H1 (cell line): ENCODE measurements at regions not wholly inside any gene's neighbourhood (a gene's known extent, or its start where the extent isn't known, plus 50 kb on each side); places are given as distances from the start of the nearest gene placed in this dataset.

Source experiments
- CTCF ChIA-PET: fragments of 300-600 bp; sonication (Branson Sonifier 250); formaldehyde crosslinking; loops from one replicate; lab custom pipeline; 2021; ENCODE audit not compliant: partially characterized antibody; lab: Charles Lee
- POLR2A ChIA-PET: fragments of 300-600 bp; sonication (Branson Sonifier 250); formaldehyde crosslinking; loops from one replicate; lab custom pipeline; 2021; ENCODE audit warnings: inconsistent platforms; ENCODE audit not compliant: partially characterized antibody; lab: Charles Lee
- DNase-seq, 2 experiments: peaks; one replicate each; pipeline versions ENCODE4 v3.0.0 to v3.0.0-alpha.2; 2010 to 2022; ENCODE audit warnings: low spot score in 2 of 2, low read depth in 1 of 2, mixed read lengths in 1 of 2
- FAIRE-seq: peaks from 2 replicates; lab custom pipeline; 2011; peaks lifted over from hg19 to GRCh38; lab: Jason Lieb, UNC
- H2AFZ ChIP-seq: 2 replicates; pipeline ENCODE4 v1.8.1; 2012; ENCODE audit warnings: low read length, inconsistent platforms
- H2AK5ac ChIP-seq: 2 replicates; pipeline ENCODE4 v1.6.1; 2013; ENCODE audit warnings: low read depth, low read length
- H2BK120ac ChIP-seq: replicated peaks from 2 replicates; pipeline ENCODE3; 2013; ENCODE audit warnings: low read depth, low read length, inconsistent platforms
- H2BK12ac ChIP-seq: 2 replicates; pipeline ENCODE4 v1.6.1; 2013; ENCODE audit warnings: low read depth, low read length
- H2BK15ac ChIP-seq: 2 replicates; pipeline ENCODE4 v1.6.1; 2013; ENCODE audit warnings: low read length
- H2BK20ac ChIP-seq: 2 replicates; pipeline ENCODE4 v1.6.1; 2013; ENCODE audit warnings: low read length
- H2BK5ac ChIP-seq: 2 replicates; pipeline ENCODE4 v1.6.1; 2013; ENCODE audit warnings: low read depth, low read length
- H3K14ac ChIP-seq: 2 replicates; pipeline ENCODE4 v1.6.1; 2013; ENCODE audit warnings: inconsistent platforms; ENCODE audit not compliant: insufficient read length
- H3K18ac ChIP-seq: 2 replicates; pipeline ENCODE4 v1.6.1; 2013; ENCODE audit warnings: low read length; ENCODE audit errors: extremely low read depth
- H3K23ac ChIP-seq: 2 replicates; pipeline ENCODE4 v1.6.1; 2013; ENCODE audit warnings: inconsistent platforms; ENCODE audit not compliant: insufficient read length
- H3K23me2 ChIP-seq: 2 replicates; pipeline ENCODE4 v1.6.1; 2013; ENCODE audit warnings: low read depth, low read length
- H3K27ac ChIP-seq: 2 replicates; pipeline ENCODE4 v1.6.1; 2011; ENCODE audit warnings: low read depth, low read length, inconsistent platforms
- H3K27me3 ChIP-seq, 4 experiments: replicated peaks in 1 of 4; 1 replicate in 1 of 4; 2 replicates in 3 of 4; pipeline versions ENCODE4 v1.6.1 to v1.8.1; 2011 to 2013; ENCODE audit warnings: low read length in 3 of 4, mild to moderate bottlenecking in 3 of 4, inconsistent platforms in 2 of 4, mixed read lengths in 2 of 4, moderate library complexity in 1 of 4; ENCODE audit not compliant: control insufficient read depth in 3 of 4, insufficient read depth in 3 of 4; ENCODE audit errors: extremely low read depth in 1 of 4
- H3K36me3 ChIP-seq, 4 experiments: 2 replicates each; pipeline versions ENCODE4 v1.6.1 to v1.8.1; 2011 to 2013; ENCODE audit warnings: mild to moderate bottlenecking in 4 of 4, low read length in 3 of 4, moderate library complexity in 2 of 4, control low read depth in 1 of 4, inconsistent platforms in 1 of 4; ENCODE audit not compliant: insufficient read depth in 4 of 4, control insufficient read depth in 2 of 4
- H3K4ac ChIP-seq: replicated peaks from 2 replicates; pipeline ENCODE3; 2013; ENCODE audit warnings: low read length, low read depth, mixed read lengths, inconsistent platforms; ENCODE audit not compliant: insufficient read length
- H3K4me1 ChIP-seq, 4 experiments: replicated peaks in 1 of 4; 1 replicate in 1 of 4; 2 replicates in 3 of 4; pipeline versions ENCODE4 v1.6.1 to v1.8.1; 2011 to 2013; ENCODE audit warnings: low read length in 3 of 4, inconsistent platforms in 2 of 4, mixed read lengths in 1 of 4; ENCODE audit not compliant: insufficient read depth in 4 of 4, control insufficient read depth in 3 of 4
- H3K4me2 ChIP-seq, 2 experiments: 2 replicates each; pipeline versions ENCODE4 v1.6.1 to v1.8.1; 2011 to 2013; ENCODE audit warnings: low read depth in 2 of 2, low read length in 2 of 2, control low read depth in 1 of 2, inconsistent platforms in 1 of 2, mild to moderate bottlenecking in 1 of 2; ENCODE audit not compliant: insufficient read depth in 1 of 2
- H3K4me3 ChIP-seq, 4 experiments: fragments of 200-600, 300-600 bp in 1 of 4; sonication (generic), shearing (Covaris generic), sonication (Bioruptor Twin) in 1 of 4; 2 replicates each; pipeline versions ENCODE4 v1.5.1 to v1.8.1; 2011 to 2016; ENCODE audit warnings: low read length in 4 of 4, low read depth in 3 of 4, control low read depth in 2 of 4, inconsistent platforms in 2 of 4, mild to moderate bottlenecking in 2 of 4, mixed read lengths in 1 of 4, moderate library complexity in 1 of 4; ENCODE audit not compliant: insufficient read depth in 2 of 4; ENCODE audit errors: extremely low read depth in 1 of 4
- H3K56ac ChIP-seq: replicated peaks from 2 replicates; pipeline ENCODE3; 2013; ENCODE audit warnings: low read depth, mild to moderate bottlenecking, mixed read lengths, low read length, inconsistent platforms; ENCODE audit not compliant: insufficient read length
- H3K79me1 ChIP-seq: 2 replicates; pipeline ENCODE4 v1.6.1; 2013; ENCODE audit warnings: low read depth, low read length, control low read depth
- H3K79me2 ChIP-seq, 2 experiments: 2 replicates each; pipeline versions ENCODE4 v1.6.1 to v1.8.1; 2012 to 2013; ENCODE audit warnings: low read length in 2 of 2, mild to moderate bottlenecking in 2 of 2, inconsistent platforms in 1 of 2; ENCODE audit not compliant: insufficient read depth in 2 of 2, control insufficient read depth in 1 of 2
- H3K9ac ChIP-seq, 4 experiments: replicated peaks in 1 of 4; 1 replicate in 1 of 4; 2 replicates in 3 of 4; pipeline versions ENCODE4 v1.6.1 to v1.8.1; 2011 to 2013; ENCODE audit warnings: low read depth in 3 of 4, low read length in 3 of 4, control low read depth in 2 of 4, mild to moderate bottlenecking in 2 of 4, moderate library complexity in 2 of 4, inconsistent platforms in 1 of 4; ENCODE audit errors: extremely low read depth in 1 of 4
- H3K9me3 ChIP-seq, 2 experiments: 2 replicates each; pipeline versions ENCODE4 v1.6.1 to v1.8.1; 2012 to 2013; ENCODE audit warnings: mild to moderate bottlenecking in 2 of 2, moderate library complexity in 2 of 2, control low read depth in 1 of 2, inconsistent platforms in 1 of 2, low read depth in 1 of 2, low read length in 1 of 2, mixed read lengths in 1 of 2; ENCODE audit not compliant: insufficient read depth in 2 of 2
- H4K20me1 ChIP-seq, 2 experiments: replicated peaks in 1 of 2; 2 replicates each; pipeline versions ENCODE3 to v1.8.1; 2011 to 2013; ENCODE audit warnings: inconsistent platforms in 2 of 2, low read length in 2 of 2, mild to moderate bottlenecking in 1 of 2; ENCODE audit not compliant: insufficient read depth in 2 of 2, control insufficient read depth in 1 of 2
- H4K5ac ChIP-seq: 2 replicates; pipeline ENCODE4 v1.6.1; 2013; ENCODE audit warnings: low read length, low read depth, mixed read lengths, inconsistent platforms; ENCODE audit not compliant: insufficient read length
- H4K8ac ChIP-seq: 2 replicates; pipeline ENCODE4 v1.8.0; 2013; ENCODE audit warnings: mild to moderate bottlenecking, moderate library complexity, low read length, inconsistent platforms; ENCODE audit not compliant: insufficient read depth; ENCODE audit errors: extremely low read depth
- H4K91ac ChIP-seq: replicated peaks from 2 replicates; pipeline ENCODE3; 2013; ENCODE audit warnings: low read length, mixed read lengths, inconsistent platforms; ENCODE audit not compliant: insufficient read length
- ASH2L ChIP-seq: fragments of 200-600, 300-600 bp; sonication (generic); IDR thresholded peaks from one replicate; pipeline ENCODE4 v1.7.1; 2017; ENCODE audit warnings: low read length
- CHD1 ChIP-seq: IDR thresholded peaks from 2 replicates; pipeline ENCODE4 v1.6.1; 2012; ENCODE audit warnings: low read depth, low read length, improper control_type of control experiment
- EP300 ChIP-seq, 2 experiments: IDR thresholded peaks; 1 replicate in 1 of 2; 2 replicates in 1 of 2; pipeline ENCODE4 v1.6.1; 2011 to 2012; ENCODE audit warnings: low read depth in 2 of 2, low read length in 2 of 2, mild to moderate bottlenecking in 2 of 2, borderline replicate concordance in 1 of 2, inconsistent platforms in 1 of 2, moderate library complexity in 1 of 2
- KDM4A ChIP-seq: IDR thresholded peaks from one replicate; pipeline ENCODE4 v1.7.1; 2012; ENCODE audit warnings: low read depth, mild to moderate bottlenecking, moderate library complexity, low read length, inconsistent platforms; ENCODE audit not compliant: severe bottlenecking
- RXRA ChIP-seq: IDR thresholded peaks from 2 replicates; pipeline ENCODE4 v1.6.1; 2011; ENCODE audit warnings: low read depth, mild to moderate bottlenecking, low read length, moderate library complexity; ENCODE audit not compliant: insufficient read depth
- SIX5 ChIP-seq: IDR thresholded peaks from 2 replicates; pipeline ENCODE4 v1.6.1; 2011; ENCODE audit warnings: mild to moderate bottlenecking, low read depth, low read length
- SP1 ChIP-seq: IDR thresholded peaks from 2 replicates; pipeline ENCODE4 v1.6.1; 2011; ENCODE audit warnings: low read depth, low read length
- TAF7 ChIP-seq: optimal IDR thresholded peaks from 2 replicates; pipeline ENCODE3; 2011; ENCODE audit warnings: low read depth, mild to moderate bottlenecking, inconsistent platforms, low read length, moderate library complexity, borderline replicate concordance
- TCF12 ChIP-seq: IDR thresholded peaks from 2 replicates; pipeline ENCODE4 v1.6.1; 2011; ENCODE audit warnings: low read depth, mild to moderate bottlenecking, low read length
- TEAD4 ChIP-seq: IDR thresholded peaks from 2 replicates; pipeline ENCODE4 v1.6.1; 2012; ENCODE audit warnings: low read depth, low read length, inconsistent platforms, mixed read lengths
- USF2 ChIP-seq: IDR thresholded peaks from 2 replicates; pipeline ENCODE4 v1.6.1; 2011; ENCODE audit warnings: low read length, improper control_type of control experiment
- YY1 ChIP-seq: IDR thresholded peaks from 2 replicates; pipeline ENCODE4 v1.6.1; 2011; ENCODE audit warnings: low read depth, mild to moderate bottlenecking, low read length
- ZNF274 ChIP-seq: IDR thresholded peaks from 2 replicates; pipeline ENCODE4 v1.7.0; 2012; ENCODE audit warnings: low read length, borderline replicate concordance; ENCODE audit errors: extremely low read depth
- WGBS, 2 experiments: shearing (Covaris generic) in 1 of 2; methylation state at CpG; one replicate each; pipeline versions ENCODE4 v1.1.6 to v1.1.7; 2013 to 2015; ENCODE audit warnings: low lambda C conversion rate in 2 of 2, mixed read lengths in 2 of 2, inconsistent platforms in 1 of 2, low coverage in 1 of 2, missing lambda C conversion rate in 1 of 2; ENCODE audit not compliant: insufficient replicate concordance in 2 of 2, insufficient coverage in 1 of 2, insufficient read length in 1 of 2; ENCODE audit errors: extremely low coverage in 1 of 2, missing lambda C conversion rate in 1 of 2; 5-methylcytosine and 5-hydroxymethylcytosine counted together

- Histone ChIP-seq H3K18ac (no peak overlapping the region), H3K14ac (no peak overlapping the region), H3K4me3 (no peak overlapping the region; a peak in 1 of 8 replicates), H3K27ac (no peak overlapping the region), H3K23ac (no peak overlapping the region), H2BK5ac (no peak overlapping the region), H3K4ac (no peak overlapping the region), H4K91ac (no peak overlapping the region), H2AK5ac (no peak overlapping the region; the same call in 1 of the 2 replicates), H2BK15ac (no peak overlapping the region), H4K8ac (no peak overlapping the region), H2BK120ac (peak overlapping the region; percentile 24), H3K4me2 (no peak overlapping the region), H2BK20ac (no peak overlapping the region), H3K79me2 (no peaks in the 10 kb centered on the region), H3K27me3 (no peaks in the 10 kb centered on the region), H3K79me1 (no peaks in the 10 kb centered on the region), H3K9ac (no peak overlapping the region), H4K20me1 (no peaks in the 10 kb centered on the region), H3K23me2 (no peaks in the 10 kb centered on the region; the same call in 1 of the 2 replicates), H3K36me3 (no peaks in the 10 kb centered on the region; a peak in 2 of 8 replicates), H2AFZ (peak overlapping the region; percentile 94), H3K9me3 (no peaks in the 10 kb centered on the region), H4K5ac (no peak overlapping the region), H3K56ac (no peak overlapping the region), H3K4me1 (peaks cover 0 to 4% (median 3%) of the 10 kb centered on the region in 4 experiments; a peak in 4 of 7 replicates), H2BK12ac (no peak overlapping the region)
- CTCF ChIA-PET = interaction anchor here (0.6 to 4.9 kb wide), 49 partner anchors 8 to 736 kb away, joined by 3 to 83 read pairs (median 4); no protein-coding TSS in a partner anchor
- 23% methylated on average over 4 of the region's 4 CpGs; no CpG with 5 or more reads in 1 of the 2 experiments for WGBS, 2 experiments
- FAIRE-seq (peak; percentile 96), DNase-seq (peak; percentile 68 to 89)
- POLR2A ChIA-PET = no interaction called here
- no peak for TF ChIP-seq CHD1
- TF ChIP-seq USF2 = no peak
- no peak for TF ChIP-seq TAF7
- no peak for TF ChIP-seq SP1
- TF ChIP-seq EP300 (IDR thresholded peaks at IDR 0.05; ENCODE audit: borderline replicate concordance in 1 of 2, low read depth in 2 of 2, low read length in 2 of 2) = no peak
- TF ChIP-seq YY1 = no peak
- TF ChIP-seq TEAD4 = peak; percentile 86
- TF ChIP-seq SIX5 = no peak
- TF ChIP-seq TCF12 = no peak
- no peak for TF ChIP-seq RXRA
- TF ChIP-seq ASH2L = no peak
- TF ChIP-seq ZNF274 = no peak
- no peak for TF ChIP-seq KDM4A
Measured at GRCh38 chr4:181528570-181529184, 714.5 kb upstream of the TENM3 start.
